ENCODE measurements at regions not wholly inside any gene's neighbourhood (a gene's known extent, or its start where the extent isn't known, plus 50 kb on each side); places are given as distances from the start of the nearest gene placed in this dataset.

GRCh38 chr18:61756244-61756643 lies 136.6 kb downstream of the RNF152 start:
- Mint-ChIP-seq H3K9me3 (no peaks in the 10 kb centered on the region), H3K27me3 (no peaks in the 10 kb centered on the region), H3K27ac (no peak overlapping the region), H3K36me3 (no peaks in the 10 kb centered on the region), H3K4me3 (no peak overlapping the region), H3K4me1 (no peaks in the 10 kb centered on the region)
- CTCF ChIA-PET: no interaction called here
- DNase-seq: no peak

- no peaks in the 10 kb centered on the region for H3K4me1 Mint-ChIP-seq
- H3K9me3 Mint-ChIP-seq: no peaks in the 10 kb centered on the region
- no peaks in the 10 kb centered on the region for H3K36me3 Mint-ChIP-seq
- H3K27ac Mint-ChIP-seq: no peak overlapping the region
- CTCF ChIA-PET: no interaction called here
- no peaks in the 10 kb centered on the region for H3K27me3 Mint-ChIP-seq
- no peak overlapping the region for H3K4me3 Mint-ChIP-seq
- DNase-seq: no peak
Observed at GRCh38 chr18:61755555-61755954, 137.3 kb downstream of the RNF152 start.

GRCh38 chr18:61754039-61754583 lies 138.7 kb downstream of the RNF152 start:
- Mint-ChIP-seq H3K36me3 (no peaks in the 10 kb centered on the region), H3K27me3 (no peaks in the 10 kb centered on the region), H3K27ac (no peak overlapping the region), H3K4me1 (no peaks in the 10 kb centered on the region), H3K9me3 (no peaks in the 10 kb centered on the region), H3K4me3 (no peak overlapping the region)
- CTCF ChIA-PET: no interaction called here
- no peak for DNase-seq

- CTCF ChIA-PET: no interaction called here
- no peaks in the 10 kb centered on the region for H3K27me3 Mint-ChIP-seq
- H3K4me1 Mint-ChIP-seq: no peaks in the 10 kb centered on the region
- H3K36me3 Mint-ChIP-seq: no peaks in the 10 kb centered on the region
- no peak overlapping the region for H3K4me3 Mint-ChIP-seq
- H3K9me3 Mint-ChIP-seq: no peaks in the 10 kb centered on the region
- DNase-seq: no peak
- no peak overlapping the region for H3K27ac Mint-ChIP-seq
Observed at GRCh38 chr18:61753373-61753772, 139.4 kb downstream of the RNF152 start.

- CTCF ChIA-PET: no interaction called here
- Mint-ChIP-seq H3K4me1 (no peaks in the 10 kb centered on the region), H3K27ac (no peak overlapping the region), H3K9me3 (no peaks in the 10 kb centered on the region), H3K4me3 (no peak overlapping the region), H3K27me3 (no peaks in the 10 kb centered on the region), H3K36me3 (no peaks in the 10 kb centered on the region)
- no peak for DNase-seq
Observed at GRCh38 chr18:61752973-61753372, 139.8 kb downstream of the RNF152 start.

GRCh38 chr18:61750840-61751668 lies 141.8 kb downstream of the RNF152 start:
- no peaks in the 10 kb centered on the region for H3K27me3 Mint-ChIP-seq
- no peaks in the 10 kb centered on the region for H3K9me3 Mint-ChIP-seq
- CTCF ChIA-PET: interaction anchor here (0.7 kb wide), 1 partner anchor 11 kb away, joined by 3 read pairs; no protein-coding TSS in a partner anchor
- no peak for DNase-seq
- no peaks in the 10 kb centered on the region for H3K36me3 Mint-ChIP-seq
- H3K27ac Mint-ChIP-seq: no peak overlapping the region
- no peaks in the 10 kb centered on the region for H3K4me1 Mint-ChIP-seq
- no peak overlapping the region for H3K4me3 Mint-ChIP-seq

GRCh38 chr18:61749546-61749945 lies 143.3 kb downstream of the RNF152 start:
- Mint-ChIP-seq H3K4me1 (no peaks in the 10 kb centered on the region), H3K27ac (no peak overlapping the region), H3K27me3 (peaks cover 4% of the 10 kb centered on the region), H3K4me3 (no peak overlapping the region), H3K9me3 (no peaks in the 10 kb centered on the region), H3K36me3 (no peaks in the 10 kb centered on the region)
- no peak for DNase-seq
- CTCF ChIA-PET: no interaction called here

GRCh38 chr18:61749031-61749430 lies 143.8 kb downstream of the RNF152 start:
- no peak for DNase-seq
- no peak overlapping the region for H3K4me3 Mint-ChIP-seq
- H3K9me3 Mint-ChIP-seq: no peaks in the 10 kb centered on the region
- H3K27ac Mint-ChIP-seq: no peak overlapping the region
- H3K36me3 Mint-ChIP-seq: no peaks in the 10 kb centered on the region
- H3K4me1 Mint-ChIP-seq: no peaks in the 10 kb centered on the region
- CTCF ChIA-PET: no interaction called here
- peaks cover 4% of the 10 kb centered on the region for H3K27me3 Mint-ChIP-seq

DNA sequence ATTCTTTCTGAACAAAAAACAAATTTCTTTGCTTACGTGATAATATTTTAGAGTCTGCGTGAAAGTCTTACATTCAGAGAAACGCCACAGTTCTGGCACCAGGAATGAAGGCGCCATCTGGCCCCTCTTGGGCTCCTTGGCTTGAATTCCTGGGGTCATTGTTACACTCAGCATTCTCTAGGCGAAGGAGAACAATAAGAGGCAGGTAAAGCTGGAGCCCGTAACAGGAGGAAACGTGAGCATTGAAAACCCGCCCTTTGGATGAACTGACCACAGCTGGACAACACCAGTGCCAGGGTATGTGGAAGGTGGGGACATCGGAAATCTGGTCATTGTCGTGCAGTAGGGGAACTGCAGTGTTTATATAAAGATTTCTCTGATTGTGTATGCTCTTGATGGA lies 144.8 kb downstream of the RNF152 start:
- Mint-ChIP-seq H3K4me1 (no peaks in the 10 kb centered on the region), H3K4me3 (no peak overlapping the region), H3K36me3 (no peaks in the 10 kb centered on the region), H3K9me3 (no peaks in the 10 kb centered on the region), H3K27me3 (peaks cover 4% of the 10 kb centered on the region), H3K27ac (no peak overlapping the region)
- CTCF ChIA-PET: no interaction called here
- no peak for DNase-seq

DNA sequence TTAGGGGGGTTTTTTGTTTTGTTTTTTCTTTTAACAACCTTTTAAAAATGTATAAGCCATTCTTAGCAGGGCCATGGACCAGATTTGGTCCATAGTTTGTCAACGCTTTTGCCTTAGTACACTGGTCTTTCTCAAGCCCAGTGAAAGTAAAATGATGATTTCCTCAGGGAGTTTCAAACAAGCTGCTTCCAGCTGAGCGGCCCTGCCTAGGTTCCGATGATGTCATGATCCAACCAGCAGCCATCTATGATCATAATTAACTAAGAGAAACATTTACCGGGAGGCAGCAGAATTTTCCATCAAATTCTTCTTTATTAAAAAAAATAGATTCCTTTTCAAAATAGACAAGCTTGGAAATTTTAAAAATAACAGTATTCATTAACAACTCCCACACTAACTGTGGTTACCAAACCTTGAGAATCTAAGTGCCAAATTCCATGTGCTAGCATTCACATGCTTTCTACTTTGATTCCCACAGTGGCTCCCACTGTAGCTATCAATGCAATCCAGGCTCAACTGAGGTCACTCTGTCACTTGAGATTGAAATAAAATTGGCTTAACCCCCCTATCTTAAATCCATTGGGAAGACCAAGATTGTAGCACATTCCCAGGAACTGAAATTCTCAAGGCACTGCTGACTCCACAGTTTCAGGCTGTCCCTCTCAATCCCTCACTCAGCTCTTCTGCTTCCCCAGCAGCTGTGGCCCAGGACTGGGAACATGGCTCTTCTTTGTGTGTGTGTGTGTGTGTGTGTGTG lies 148.9 kb downstream of the RNF152 start:
- Mint-ChIP-seq H3K36me3 (no peaks in the 10 kb centered on the region), H3K27ac (no peak overlapping the region), H3K27me3 (peaks cover 8% of the 10 kb centered on the region), H3K4me3 (no peak overlapping the region), H3K4me1 (no peaks in the 10 kb centered on the region), H3K9me3 (no peaks in the 10 kb centered on the region)
- CTCF ChIA-PET: interaction anchor here (0.6 kb wide), 1 partner anchor 1960 kb away, joined by 3 read pairs; no protein-coding TSS in a partner anchor
- no peak for DNase-seq

- H3K4me3 Mint-ChIP-seq: no peak overlapping the region
- H3K36me3 Mint-ChIP-seq: no peaks in the 10 kb centered on the region
- no peaks in the 10 kb centered on the region for H3K9me3 Mint-ChIP-seq
- no peaks in the 10 kb centered on the region for H3K4me1 Mint-ChIP-seq
- DNase-seq: no peak
- H3K27me3 Mint-ChIP-seq: peaks cover 8% of the 10 kb centered on the region
- CTCF ChIA-PET: no interaction called here
- H3K27ac Mint-ChIP-seq: no peak overlapping the region
Observed at GRCh38 chr18:61742565-61743429, 150.0 kb downstream of the RNF152 start.

GRCh38 chr18:61741881-61742454 lies 150.8 kb downstream of the RNF152 start:
- H3K36me3 Mint-ChIP-seq: no peaks in the 10 kb centered on the region
- H3K4me3 Mint-ChIP-seq: no peak overlapping the region
- H3K9me3 Mint-ChIP-seq: no peaks in the 10 kb centered on the region
- no peaks in the 10 kb centered on the region for H3K4me1 Mint-ChIP-seq
- CTCF ChIA-PET: no interaction called here
- H3K27ac Mint-ChIP-seq: no peak overlapping the region
- no peak for DNase-seq
- peaks cover 8% of the 10 kb centered on the region for H3K27me3 Mint-ChIP-seq

DNA sequence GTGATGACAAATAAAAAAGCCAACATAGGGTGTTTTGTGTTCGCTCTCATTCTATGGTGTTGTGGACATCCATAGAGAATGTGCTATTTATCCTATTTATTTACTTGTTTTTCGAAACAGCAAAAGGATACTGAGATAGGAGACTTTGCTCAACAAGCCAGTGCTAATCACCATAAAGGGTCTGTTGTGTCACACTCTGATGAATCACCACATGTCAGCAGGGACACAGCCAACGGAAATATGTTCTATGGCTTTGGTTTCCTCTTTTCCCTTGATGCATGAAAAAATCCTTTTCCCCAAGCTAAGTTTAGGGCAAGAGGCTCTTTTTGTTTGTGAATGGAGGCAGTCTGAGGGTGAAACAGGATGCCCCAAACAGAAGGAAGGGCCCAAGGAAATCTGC lies 154.3 kb downstream of the RNF152 start:
- Mint-ChIP-seq H3K36me3 (no peaks in the 10 kb centered on the region), H3K27ac (no peak overlapping the region), H3K4me1 (no peaks in the 10 kb centered on the region), H3K9me3 (no peaks in the 10 kb centered on the region), H3K4me3 (no peak overlapping the region), H3K27me3 (peaks cover 4% of the 10 kb centered on the region)
- CTCF ChIA-PET: no interaction called here
- DNase-seq: no peak

- no peak overlapping the region for H3K27ac Mint-ChIP-seq
- no peaks in the 10 kb centered on the region for H3K4me1 Mint-ChIP-seq
- DNase-seq: no peak
- peaks cover 4% of the 10 kb centered on the region for H3K27me3 Mint-ChIP-seq
- CTCF ChIA-PET: no interaction called here
- no peaks in the 10 kb centered on the region for H3K36me3 Mint-ChIP-seq
- no peaks in the 10 kb centered on the region for H3K9me3 Mint-ChIP-seq
- H3K4me3 Mint-ChIP-seq: no peak overlapping the region
Observed at GRCh38 chr18:61738042-61738441, 154.8 kb downstream of the RNF152 start.

Data from activated naive CD4-positive, alpha-beta T cell treated with anti-CD3 and anti-CD28 coated beads, Interleukin-2, amount 10 ng/mL, durations not matched to agents 7 days and 5 days (primary cell).